A172 (cell line): ENCODE measurements at regions not wholly inside any gene's neighbourhood (a gene's known extent, or its start where the extent isn't known, plus 50 kb on each side); places are given as distances from the start of the nearest gene placed in this dataset.

Experiments
- DNase-seq: peaks from one replicate; pipeline ENCODE4 v3.0.0-alpha.2; 2015; ENCODE audit warnings: low spot score

- DNase-seq = no peak
Measured at GRCh38 chr20:52645822-52646221, 326.3 kb upstream of the TSHZ2 start.

- no peak for DNase-seq
Measured at GRCh38 chr20:52643034-52643433, 329.1 kb upstream of the TSHZ2 start.

- DNase-seq = no peak
Measured at GRCh38 chr20:52637201-52637600, 335.0 kb upstream of the TSHZ2 start.

GRCh38 chr20:52631469-52631868 lies 340.7 kb upstream of the TSHZ2 start:
- no peak for DNase-seq

- DNase-seq = no peak
Measured at GRCh38 chr20:52630138-52630537, 342.0 kb upstream of the TSHZ2 start.

GRCh38 chr20:52624281-52624680 lies 347.9 kb upstream of the TSHZ2 start:
- DNase-seq = no peak

- DNase-seq = peak; percentile 8
Measured at GRCh38 chr20:52622081-52622480, 350.1 kb upstream of the TSHZ2 start.

- no peak for DNase-seq
Measured at GRCh38 chr20:52621401-52621800, 350.8 kb upstream of the TSHZ2 start.

- no peak for DNase-seq
Measured at GRCh38 chr20:52619671-52620070, 352.5 kb upstream of the TSHZ2 start.

GRCh38 chr20:52619101-52619500 lies 353.1 kb upstream of the TSHZ2 start:
- DNase-seq = no peak

GRCh38 chr20:52616629-52617028 lies 355.5 kb upstream of the TSHZ2 start:
- no peak for DNase-seq

- no peak for DNase-seq
Measured at GRCh38 chr20:52614051-52614863, 357.9 kb upstream of the TSHZ2 start.

GRCh38 chr20:52612046-52612632 lies 360.0 kb upstream of the TSHZ2 start:
- DNase-seq = no peak

GRCh38 chr20:52610749-52611148 lies 361.4 kb upstream of the TSHZ2 start:
- no peak for DNase-seq

- DNase-seq = no peak
Measured at GRCh38 chr20:52601295-52601971, 370.7 kb upstream of the TSHZ2 start.

GRCh38 chr20:52596256-52596655 lies 375.9 kb upstream of the TSHZ2 start:
- DNase-seq = no peak

GRCh38 chr20:52595518-52595917 lies 376.6 kb upstream of the TSHZ2 start:
- DNase-seq = no peak

- peak; percentile 10 for DNase-seq
Measured at GRCh38 chr20:52593654-52594053, 378.5 kb upstream of the TSHZ2 start.

- DNase-seq = no peak
Measured at GRCh38 chr20:52592567-52592966, 379.6 kb upstream of the TSHZ2 start.

GRCh38 chr20:52590100-52590499 lies 382.1 kb upstream of the TSHZ2 start:
- DNase-seq = no peak

- no peak for DNase-seq
Measured at GRCh38 chr20:52589251-52589812, 382.8 kb upstream of the TSHZ2 start.

- no peak for DNase-seq
Measured at GRCh38 chr20:52586660-52587059, 385.5 kb upstream of the TSHZ2 start.

GRCh38 chr20:52585333-52585732 lies 386.8 kb upstream of the TSHZ2 start:
- DNase-seq = no peak
